Mesothelial cell of epicardium (in vitro differentiated cells): ENCODE measurements at regions not wholly inside any gene's neighbourhood (a gene's known extent, or its start where the extent isn't known, plus 50 kb on each side); places are given as distances from the start of the nearest gene placed in this dataset.

Experiments
- DNase-seq, 2 experiments: peaks; one replicate each; pipeline ENCODE4 v3.0.0; 2021; ENCODE audit warnings: low spot score in 2 of 2; ENCODE audit not compliant: unreplicated experiment in 2 of 2
- H3K27ac Mint-ChIP-seq: 2 replicates; pipeline ENCODE4 v1.8.0; 2021; ENCODE audit warnings: mixed read lengths
- H3K27me3 Mint-ChIP-seq: 2 replicates; pipeline ENCODE4 v1.8.0; 2021; ENCODE audit warnings: low read depth, mixed read lengths
- H3K36me3 Mint-ChIP-seq: 2 replicates; pipeline ENCODE4 v1.8.0; 2021; ENCODE audit warnings: mixed read lengths
- H3K4me1 Mint-ChIP-seq: 2 replicates; pipeline ENCODE4 v1.8.0; 2021; ENCODE audit warnings: mixed read lengths
- H3K4me3 Mint-ChIP-seq: 2 replicates; pipeline ENCODE4 v1.8.0; 2021; ENCODE audit warnings: mild to moderate bottlenecking, moderate library complexity, mixed read lengths
- H3K9me3 Mint-ChIP-seq: 2 replicates; pipeline ENCODE4 v1.8.0; 2021; ENCODE audit warnings: mixed read lengths
- CTCF ChIP-seq: fragments of 200-600 bp; sonication (generic); IDR thresholded peaks from one replicate; pipeline ENCODE4 v1.5.0; 2021; ENCODE audit warnings: antibody characterized with exemption; ENCODE audit not compliant: unreplicated experiment

- TF ChIP-seq CTCF, result no peak
- no peak for DNase-seq
- H3K9me3 Mint-ChIP-seq, result peaks cover 57% of the 10 kb centered on the region
- H3K27me3 Mint-ChIP-seq, result no peaks in the 10 kb centered on the region
- H3K4me3 Mint-ChIP-seq, result no peak overlapping the region
- no peaks in the 10 kb centered on the region for H3K4me1 Mint-ChIP-seq
- H3K27ac Mint-ChIP-seq, result no peak overlapping the region
- no peaks in the 10 kb centered on the region for H3K36me3 Mint-ChIP-seq
Observed at GRCh38 chrX:107396783-107397182, 52.7 kb upstream of the FRMPD3 start.

DNA sequence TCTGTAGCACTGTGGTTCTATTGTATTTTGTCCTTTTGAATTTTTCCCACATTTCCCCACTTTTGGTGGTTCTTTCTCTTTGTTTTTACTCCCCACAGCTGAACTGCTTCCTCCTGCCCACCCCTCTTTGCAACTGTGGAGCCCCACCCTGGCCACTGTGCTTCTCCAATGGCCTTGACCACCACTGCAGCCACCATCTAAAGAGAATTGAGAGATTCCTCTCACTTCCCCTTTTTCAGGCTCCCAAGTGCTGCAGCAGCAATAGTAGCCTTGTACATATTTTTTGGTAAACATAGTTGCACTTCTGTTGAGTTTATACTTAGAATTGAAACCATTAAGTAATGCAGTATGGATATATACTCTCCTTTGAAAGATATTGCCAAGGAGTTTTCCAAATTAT lies 51.3 kb upstream of the FRMPD3 start:
- Mint-ChIP-seq H3K9me3 (peaks cover 59% of the 10 kb centered on the region), H3K27me3 (no peaks in the 10 kb centered on the region), H3K4me1 (no peaks in the 10 kb centered on the region)

More for the DNA sequence above, 51.3 kb upstream of the FRMPD3 start:
- TF ChIP-seq CTCF, result no peak
- DNase-seq, result no peak
- Mint-ChIP-seq H3K36me3 (no peaks in the 10 kb centered on the region), H3K27ac (no peak overlapping the region), H3K4me3 (no peak overlapping the region)
